CD4-positive, alpha-beta T cell (primary cell): ENCODE measurements at regions not wholly inside any gene's neighbourhood (a gene's known extent, or its start where the extent isn't known, plus 50 kb on each side); places are given as distances from the start of the nearest gene placed in this dataset.

ENCODE experiments used
- ATAC-seq: fragments of 200-7000 bp; cut with Tn5 transposase; one replicate; pipeline ENCODE4 v1.10.0; 2022; ENCODE audit warnings: mild to moderate bottlenecking; ENCODE audit not compliant: poor library complexity
- CTCF ChIA-PET: fragments of 350-600 bp; sonication (Branson Sonifier 250); formaldehyde crosslinking; loops from one replicate; lab custom pipeline; 2021; ENCODE audit warnings: antibody characterized with exemption, inconsistent platforms; lab: Charles Lee
- POLR2A ChIA-PET: fragments of 350-600 bp; sonication (Branson Sonifier 250); formaldehyde crosslinking; loops from one replicate; lab custom pipeline; 2021; ENCODE audit warnings: antibody characterized with exemption, inconsistent platforms; lab: Charles Lee
- DNase-seq, 14 experiments: peaks; one replicate each; pipeline ENCODE4 v3.0.0-alpha.2; 2013 to 2020; ENCODE audit warnings: mixed read lengths in 2 of 14
- H3K27ac ChIP-seq, 2 donors: one replicate each; pipeline versions ENCODE4 v1.5.1 to v1.7.0; 2013; ENCODE audit warnings: low read length in 2 of 2, low read depth in 1 of 2, mild to moderate bottlenecking in 1 of 2
- H3K27me3 ChIP-seq, 2 experiments: 1 replicate in 1 of 2; 2 replicates in 1 of 2; pipeline versions ENCODE4 v1.6.1 to v1.7.0; 2013; ENCODE audit warnings: low read length in 2 of 2, control low read depth in 1 of 2, mild to moderate bottlenecking in 1 of 2, moderate library complexity in 1 of 2; ENCODE audit not compliant: insufficient read depth in 2 of 2, control insufficient read depth in 1 of 2
- H3K36me3 ChIP-seq: one replicate; pipeline ENCODE4 v1.6.1; 2013; ENCODE audit warnings: low read length, control low read depth; ENCODE audit not compliant: insufficient read depth
- H3K4me1 ChIP-seq: one replicate; pipeline ENCODE4 v1.6.1; 2013; ENCODE audit warnings: low read length, control low read depth; ENCODE audit not compliant: insufficient read depth
- H3K4me3 ChIP-seq: one replicate; pipeline ENCODE4 v1.5.1; 2013; ENCODE audit warnings: mild to moderate bottlenecking, low read length, moderate library complexity
- H3K9me3 ChIP-seq, 2 experiments: 1 replicate in 1 of 2; 2 replicates in 1 of 2; pipeline versions ENCODE4 v1.6.1 to v1.7.0; 2013; ENCODE audit warnings: low read length in 2 of 2, mild to moderate bottlenecking in 2 of 2, control low read depth in 1 of 2, moderate library complexity in 1 of 2; ENCODE audit not compliant: control insufficient read depth in 1 of 2, insufficient read depth in 1 of 2
- H3K27ac Mint-ChIP-seq: one replicate; pipeline ENCODE4 v1.8.0; 2020; ENCODE audit warnings: mixed read lengths
- H3K27me3 Mint-ChIP-seq: one replicate; pipeline ENCODE4 v1.8.0; 2021; ENCODE audit warnings: mixed read lengths
- H3K36me3 Mint-ChIP-seq: one replicate; pipeline ENCODE4 v1.8.0; 2021; ENCODE audit warnings: low read depth, mixed read lengths
- H3K4me1 Mint-ChIP-seq: one replicate; pipeline ENCODE4 v1.8.0; 2021; ENCODE audit warnings: low read depth, mixed read lengths
- H3K4me3 Mint-ChIP-seq: one replicate; pipeline ENCODE4 v1.8.0; 2020; ENCODE audit warnings: mild to moderate bottlenecking, mixed read lengths
- H3K9me3 Mint-ChIP-seq: one replicate; pipeline ENCODE4 v1.8.0; 2020; ENCODE audit warnings: mixed read lengths
- CTCF ChIP-seq: fragments of 200-600 bp; IDR thresholded peaks from one replicate; pipeline ENCODE4 v1.8.0; 2022; ENCODE audit warnings: antibody characterized with exemption, mild to moderate bottlenecking
- intact Hi-C, 2 experiments: fragments of 100-400 bp; cut with DNase I in 1 of 2; cut with micrococcal nuclease in 1 of 2; formaldehyde crosslinking; loops; one replicate each; pipeline versions ENCODE4 v1.15.1 to v1.9.0; 2023 to 2025; cut with DNase I, micrococcal nuclease

- intact Hi-C loops: no loop called here
- Histone ChIP-seq H3K9me3 (peaks cover 0 to 9% of the 10 kb centered on the region in 2 experiments), H3K4me3 (no peak overlapping the region), H3K4me1 (no peaks in the 10 kb centered on the region), H3K27ac (no peak overlapping the region), H3K36me3 (no peaks in the 10 kb centered on the region), H3K27me3 (no peaks in the 10 kb centered on the region)
- Mint-ChIP-seq H3K9me3 (peaks cover 2% of the 10 kb centered on the region), H3K36me3 (no peaks in the 10 kb centered on the region), H3K4me3 (no peak overlapping the region), H3K27me3 (no peaks in the 10 kb centered on the region), H3K27ac (no peak overlapping the region), H3K4me1 (no peaks in the 10 kb centered on the region)
- no peak for ATAC-seq
- CTCF ChIA-PET: no interaction called here
- POLR2A ChIA-PET: no interaction called here
- no peak for DNase-seq
- TF ChIP-seq CTCF: no peak
Observed at GRCh38 chr13:86172961-86173360, 373.7 kb upstream of the SLITRK6 start.

DNA sequence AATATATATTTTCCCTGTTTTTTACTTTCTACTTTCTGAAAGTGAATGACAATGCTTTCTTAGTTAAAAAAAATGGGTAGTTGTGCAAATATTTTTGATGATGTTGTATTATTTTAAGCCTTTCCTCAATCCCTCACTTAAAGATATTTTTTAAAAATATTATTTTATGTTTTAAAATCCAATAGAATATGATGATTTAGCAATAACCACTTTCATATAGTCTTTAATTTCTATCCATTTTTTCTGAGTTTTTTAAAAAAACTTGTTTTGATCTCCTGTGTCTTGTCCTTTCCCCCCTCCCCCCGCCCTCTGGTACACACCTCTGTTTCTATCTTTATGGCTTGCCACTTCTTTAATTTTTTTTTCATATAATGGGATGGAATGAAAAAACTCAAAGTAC is 362.0 kb upstream of the SLITRK6 start:
- ATAC-seq: no peak
- ChIA-PET POLR2A (no interaction called here), CTCF (no interaction called here)
- H3K27ac Mint-ChIP-seq: no peak overlapping the region
- H3K4me1 Mint-ChIP-seq: no peaks in the 10 kb centered on the region
- intact Hi-C loops: no loop called here
- no peaks in the 10 kb centered on the region for H3K4me1 ChIP-seq
- H3K4me3 Mint-ChIP-seq: no peak overlapping the region
- no peak overlapping the region for H3K4me3 ChIP-seq
- H3K36me3 Mint-ChIP-seq: no peaks in the 10 kb centered on the region
- no peaks in the 10 kb centered on the region for H3K27me3 ChIP-seq
- H3K27me3 Mint-ChIP-seq: no peaks in the 10 kb centered on the region
- no peaks in the 10 kb centered on the region for H3K9me3 ChIP-seq
- H3K9me3 Mint-ChIP-seq: no peaks in the 10 kb centered on the region
- H3K36me3 ChIP-seq: no peaks in the 10 kb centered on the region
- DNase-seq: no peak
- H3K27ac ChIP-seq: no peak overlapping the region
- TF ChIP-seq CTCF: no peak

DNA sequence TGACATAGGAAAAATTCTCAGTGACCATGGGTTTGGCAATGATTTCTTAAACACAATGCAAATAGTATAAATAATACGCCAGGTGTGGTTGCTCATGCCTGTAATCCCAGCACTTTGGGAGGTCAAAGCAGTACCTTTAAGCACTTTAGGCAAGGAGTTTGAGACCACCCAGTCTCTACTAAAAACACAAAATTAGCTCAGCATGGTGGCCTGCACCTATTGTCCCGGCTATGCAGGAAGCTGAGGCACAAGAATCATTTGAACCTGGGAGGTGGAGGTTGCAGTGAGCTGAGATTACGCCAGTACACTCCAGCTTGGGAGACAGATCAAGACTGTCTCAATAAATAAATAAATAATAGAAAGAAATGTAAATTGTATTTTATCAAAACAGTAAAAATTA is 356.5 kb upstream of the SLITRK6 start:
- Mint-ChIP-seq H3K9me3 (peaks cover 3% of the 10 kb centered on the region), H3K27ac (no peak overlapping the region), H3K4me3 (no peak overlapping the region), H3K36me3 (no peaks in the 10 kb centered on the region), H3K4me1 (no peaks in the 10 kb centered on the region), H3K27me3 (no peaks in the 10 kb centered on the region)
- peaks cover 0 to 6% of the 10 kb centered on the region in 2 experiments for H3K9me3 ChIP-seq
- CTCF ChIA-PET: no interaction called here
- no peak overlapping the region for H3K27ac ChIP-seq
- H3K4me3 ChIP-seq: no peak overlapping the region
- H3K4me1 ChIP-seq: no peaks in the 10 kb centered on the region
- intact Hi-C loops: no loop called here
- ATAC-seq (no peak), DNase-seq (no peak)
- POLR2A ChIA-PET: no interaction called here
- H3K36me3 ChIP-seq: no peaks in the 10 kb centered on the region
- no peaks in the 10 kb centered on the region for H3K27me3 ChIP-seq
- no peak for TF ChIP-seq CTCF
